Spleen (tissue), 7 donors: ENCODE measurements at regions not wholly inside any gene's neighbourhood (a gene's known extent, or its start where the extent isn't known, plus 50 kb on each side); places are given as distances from the start of the nearest gene placed in this dataset.

Experiments
- POLR2AphosphoS5 ChIP-seq, 3 donors: sonication (generic); formaldehyde crosslinking; IDR thresholded peaks; one replicate each; pipeline ENCODE4 v1.5.1; 2017; ENCODE audit warnings: antibody characterized with exemption in 3 of 3
- TF ChIP-seq, protein P1 (sequence below), 11 experiments: fragments of 200-600 bp in 7 of 11; fragments of 450-650 bp in 4 of 11; sonication (generic) in 4 of 11; IDR thresholded peaks in 8 of 11; conservative IDR thresholded peaks in 3 of 11; 1 replicate in 7 of 11; 2 replicates in 4 of 11; pipeline versions ENCODE4 v1.4.0 to v1.8.0; 2016 to 2021; ENCODE audit warnings: antibody characterized with exemption in 11 of 11, inconsistent platforms in 4 of 11, mild to moderate bottlenecking in 1 of 11
- donor health status: DM: no; HTN: no; CAD: no; lungs with moderate emphysema.
- donor health status: DM: no; HTN: no; CAD: no.
- donor health status: DM: no; HTN: no; CAD: no.

DNA sequence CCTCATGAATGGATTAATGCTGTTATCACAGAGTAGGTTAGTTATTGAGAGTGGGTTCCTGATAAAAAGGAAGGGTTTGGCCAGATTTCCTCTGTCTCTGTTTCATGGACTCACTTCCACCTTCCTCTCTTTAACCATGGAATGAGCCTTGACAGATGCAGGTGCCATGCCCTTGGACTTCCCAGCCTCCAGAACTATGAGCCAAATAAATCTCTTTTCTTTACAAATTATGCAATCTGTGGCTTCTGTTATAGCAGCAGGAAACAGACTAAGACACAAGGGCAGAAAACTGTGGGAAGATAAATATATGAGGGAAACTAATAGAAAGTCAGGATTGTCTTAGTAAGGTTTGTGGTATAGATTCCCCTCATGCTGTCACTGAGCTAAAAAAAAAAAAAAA is 106.5 kb downstream of the QRSL1 start:
- TF ChIP-seq, protein P1, sequence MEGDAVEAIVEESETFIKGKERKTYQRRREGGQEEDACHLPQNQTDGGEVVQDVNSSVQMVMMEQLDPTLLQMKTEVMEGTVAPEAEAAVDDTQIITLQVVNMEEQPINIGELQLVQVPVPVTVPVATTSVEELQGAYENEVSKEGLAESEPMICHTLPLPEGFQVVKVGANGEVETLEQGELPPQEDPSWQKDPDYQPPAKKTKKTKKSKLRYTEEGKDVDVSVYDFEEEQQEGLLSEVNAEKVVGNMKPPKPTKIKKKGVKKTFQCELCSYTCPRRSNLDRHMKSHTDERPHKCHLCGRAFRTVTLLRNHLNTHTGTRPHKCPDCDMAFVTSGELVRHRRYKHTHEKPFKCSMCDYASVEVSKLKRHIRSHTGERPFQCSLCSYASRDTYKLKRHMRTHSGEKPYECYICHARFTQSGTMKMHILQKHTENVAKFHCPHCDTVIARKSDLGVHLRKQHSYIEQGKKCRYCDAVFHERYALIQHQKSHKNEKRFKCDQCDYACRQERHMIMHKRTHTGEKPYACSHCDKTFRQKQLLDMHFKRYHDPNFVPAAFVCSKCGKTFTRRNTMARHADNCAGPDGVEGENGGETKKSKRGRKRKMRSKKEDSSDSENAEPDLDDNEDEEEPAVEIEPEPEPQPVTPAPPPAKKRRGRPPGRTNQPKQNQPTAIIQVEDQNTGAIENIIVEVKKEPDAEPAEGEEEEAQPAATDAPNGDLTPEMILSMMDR (IDR thresholded peaks at IDR 0.05 in 8 of 11, conservative IDR thresholded peaks at IDR 0.05 in 3 of 11) = no peak
- no peak for TF ChIP-seq POLR2AphosphoS5 (IDR thresholded peaks at IDR 0.05)
